ENCODE measurements at regions not wholly inside any gene's neighbourhood (a gene's known extent, or its start where the extent isn't known, plus 50 kb on each side); places are given as distances from the start of the nearest gene placed in this dataset.
"Not testable (repeated sequence)": the region's sequence is repeated elsewhere in the genome, so short reads cannot be mapped to it uniquely, and the experiment has no call there.

DNA sequence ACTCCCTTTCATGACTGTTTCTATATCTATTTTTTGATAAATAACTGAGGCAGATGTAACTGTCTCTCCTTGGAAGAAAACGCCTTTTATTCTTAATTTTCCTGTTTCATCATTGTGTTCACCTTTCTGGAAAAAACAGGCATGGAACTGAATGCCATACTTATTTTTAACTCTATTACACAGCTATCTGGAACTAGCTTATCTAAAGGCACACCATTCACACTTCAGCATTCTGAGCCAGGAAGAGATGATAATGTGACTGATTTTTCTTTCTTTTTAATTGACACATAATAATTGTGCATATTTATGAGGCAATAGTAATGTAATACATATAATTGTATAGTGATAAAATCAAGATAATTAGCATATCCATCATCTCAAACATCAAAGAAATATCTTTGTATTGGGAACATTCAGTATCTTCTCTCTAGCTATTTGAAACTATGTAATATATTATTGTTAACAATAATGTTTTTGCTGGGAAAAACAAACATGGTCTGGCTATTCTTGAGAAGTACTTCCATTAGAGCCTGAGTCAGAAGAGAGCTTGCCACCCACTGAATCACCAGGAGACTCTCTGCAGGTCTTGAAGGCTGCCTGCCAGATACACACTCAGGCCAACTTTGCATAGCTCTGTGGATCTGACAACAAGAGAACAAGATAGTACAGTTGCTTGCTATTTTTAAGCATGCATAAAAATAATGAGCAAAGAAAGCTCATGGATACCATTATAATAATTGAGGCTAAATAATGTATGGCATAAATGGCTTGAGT lies 501.0 kb upstream of the EDIL3 start:
- H3K4me3 ChIP-seq (ENCODE audit: low read depth, low read length), result no peak overlapping the region
- TF ChIP-seq, protein P1, sequence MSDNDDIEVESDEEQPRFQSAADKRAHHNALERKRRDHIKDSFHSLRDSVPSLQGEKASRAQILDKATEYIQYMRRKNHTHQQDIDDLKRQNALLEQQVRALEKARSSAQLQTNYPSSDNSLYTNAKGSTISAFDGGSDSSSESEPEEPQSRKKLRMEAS (IDR thresholded peaks at IDR 0.05; ENCODE audit: low read depth, low read length), result no peak
- TF ChIP-seq POLR2A (IDR thresholded peaks at IDR 0.05; ENCODE audit: extremely low read depth, insufficient read length) (no peak), MYC (IDR thresholded peaks at IDR 0.05; ENCODE audit: low read depth, low read length) (no peak)
- TF ChIP-seq, protein P2, sequence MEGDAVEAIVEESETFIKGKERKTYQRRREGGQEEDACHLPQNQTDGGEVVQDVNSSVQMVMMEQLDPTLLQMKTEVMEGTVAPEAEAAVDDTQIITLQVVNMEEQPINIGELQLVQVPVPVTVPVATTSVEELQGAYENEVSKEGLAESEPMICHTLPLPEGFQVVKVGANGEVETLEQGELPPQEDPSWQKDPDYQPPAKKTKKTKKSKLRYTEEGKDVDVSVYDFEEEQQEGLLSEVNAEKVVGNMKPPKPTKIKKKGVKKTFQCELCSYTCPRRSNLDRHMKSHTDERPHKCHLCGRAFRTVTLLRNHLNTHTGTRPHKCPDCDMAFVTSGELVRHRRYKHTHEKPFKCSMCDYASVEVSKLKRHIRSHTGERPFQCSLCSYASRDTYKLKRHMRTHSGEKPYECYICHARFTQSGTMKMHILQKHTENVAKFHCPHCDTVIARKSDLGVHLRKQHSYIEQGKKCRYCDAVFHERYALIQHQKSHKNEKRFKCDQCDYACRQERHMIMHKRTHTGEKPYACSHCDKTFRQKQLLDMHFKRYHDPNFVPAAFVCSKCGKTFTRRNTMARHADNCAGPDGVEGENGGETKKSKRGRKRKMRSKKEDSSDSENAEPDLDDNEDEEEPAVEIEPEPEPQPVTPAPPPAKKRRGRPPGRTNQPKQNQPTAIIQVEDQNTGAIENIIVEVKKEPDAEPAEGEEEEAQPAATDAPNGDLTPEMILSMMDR (IDR thresholded peaks at IDR 0.05; ENCODE audit: low read depth, low read length), result no peak
- DNase-seq (ENCODE audit: low read depth), result no peak

DNA sequence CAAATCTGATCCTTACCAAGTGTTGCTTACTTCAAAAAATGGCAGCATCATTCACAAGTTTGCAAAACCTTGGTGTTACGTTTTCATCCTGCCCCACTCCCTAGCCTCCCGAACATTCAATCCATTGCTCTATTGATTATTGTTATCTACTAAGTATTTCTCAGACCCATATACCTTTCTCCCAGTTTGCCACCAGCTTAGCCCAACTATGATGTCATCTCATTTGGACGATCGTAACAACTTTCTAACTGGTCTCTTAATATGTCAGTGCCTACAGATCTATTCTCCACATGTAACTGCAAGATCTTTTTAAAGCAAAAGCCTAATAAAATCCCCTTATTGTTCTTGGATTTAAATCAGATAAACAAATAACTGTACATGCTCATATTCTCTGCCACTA lies 497.1 kb upstream of the EDIL3 start:
- no peak for DNase-seq (ENCODE audit: low read depth)
- no peak overlapping the region for H3K4me3 ChIP-seq (ENCODE audit: low read depth, low read length)
- TF ChIP-seq, protein P1 (IDR thresholded peaks at IDR 0.05; ENCODE audit: low read depth, low read length), result no peak
- TF ChIP-seq POLR2A (IDR thresholded peaks at IDR 0.05; ENCODE audit: extremely low read depth, insufficient read length), result no peak
- no peak for TF ChIP-seq MYC (IDR thresholded peaks at IDR 0.05; ENCODE audit: low read depth, low read length)
- TF ChIP-seq, protein P2 (IDR thresholded peaks at IDR 0.05; ENCODE audit: low read depth, low read length), result no peak

DNA sequence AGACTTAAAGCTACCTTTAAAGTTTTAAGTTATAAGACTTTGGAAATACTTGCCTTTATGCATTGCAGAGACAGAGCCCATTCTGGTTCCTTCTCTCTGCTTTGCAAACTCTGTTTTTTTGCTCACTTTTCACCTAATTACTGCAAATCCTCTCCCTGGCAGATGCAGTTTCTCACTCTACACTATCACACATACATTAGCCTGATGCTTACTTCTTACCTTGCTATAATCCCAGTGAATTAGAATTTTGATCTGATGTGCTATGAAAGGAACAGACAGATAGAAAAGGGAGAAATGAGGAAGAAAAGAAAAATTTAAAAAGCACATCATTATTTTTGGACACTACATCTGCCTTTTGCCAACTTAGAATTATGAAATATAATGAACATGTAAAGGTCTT lies 489.5 kb upstream of the EDIL3 start:
- no peak for TF ChIP-seq POLR2A (IDR thresholded peaks at IDR 0.05; ENCODE audit: extremely low read depth, insufficient read length)
- no peak for DNase-seq (ENCODE audit: low read depth)
- H3K4me3 ChIP-seq (ENCODE audit: low read depth, low read length), result no peak overlapping the region

DNA sequence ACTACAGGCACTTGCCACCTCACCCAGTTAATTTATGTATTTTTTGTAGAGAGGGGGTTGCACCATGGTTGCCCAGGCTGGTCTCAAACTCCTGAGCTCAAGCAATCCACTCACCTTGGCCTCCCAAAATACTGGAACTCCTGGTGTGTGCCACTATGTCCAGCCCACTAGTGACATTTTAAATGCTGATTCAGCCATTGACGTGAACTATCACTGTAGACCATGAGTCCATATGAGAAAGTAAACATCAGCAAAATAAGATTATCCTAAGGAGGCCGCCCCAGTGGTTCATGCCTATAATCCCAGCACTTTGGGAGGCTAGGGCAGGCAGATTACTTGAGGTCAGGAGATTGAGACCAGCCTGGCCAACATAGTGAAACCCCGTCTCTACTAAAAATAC lies 488.1 kb upstream of the EDIL3 start:
- TF ChIP-seq, protein P1 (IDR thresholded peaks at IDR 0.05; ENCODE audit: low read depth, low read length), result no peak
- no peak for TF ChIP-seq MYC (IDR thresholded peaks at IDR 0.05; ENCODE audit: low read depth, low read length)
- TF ChIP-seq, protein P2 (IDR thresholded peaks at IDR 0.05; ENCODE audit: low read depth, low read length), result no peak
- TF ChIP-seq POLR2A (IDR thresholded peaks at IDR 0.05; ENCODE audit: extremely low read depth, insufficient read length), result no peak
- H3K4me3 ChIP-seq (ENCODE audit: low read depth, low read length), result no peak overlapping the region
- no peak for DNase-seq (ENCODE audit: low read depth)

DNA sequence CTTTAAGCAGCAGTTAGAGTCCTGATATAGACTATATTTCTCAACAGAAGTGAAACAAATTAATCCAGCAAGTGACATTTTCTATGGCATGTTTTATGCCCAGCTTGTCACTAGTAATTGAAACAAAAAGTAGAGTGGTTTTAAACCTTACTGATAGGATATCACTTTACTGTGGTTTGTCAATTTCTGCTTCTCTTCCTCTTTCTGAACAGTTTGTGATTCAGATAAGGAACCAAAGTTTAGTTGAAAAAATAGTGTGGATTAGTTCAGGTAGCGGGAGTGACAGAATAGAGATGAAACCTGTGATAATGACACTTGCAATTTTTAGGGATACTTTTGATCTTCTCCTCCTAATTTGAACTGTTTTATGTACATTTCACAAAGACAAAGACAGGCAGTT lies 485.7 kb upstream of the EDIL3 start:
- TF ChIP-seq POLR2A (IDR thresholded peaks at IDR 0.05; ENCODE audit: extremely low read depth, insufficient read length) (no peak), MYC (IDR thresholded peaks at IDR 0.05; ENCODE audit: low read depth, low read length) (no peak)
- TF ChIP-seq, protein P2 (IDR thresholded peaks at IDR 0.05; ENCODE audit: low read depth, low read length), result no peak
- TF ChIP-seq, protein P1 (IDR thresholded peaks at IDR 0.05; ENCODE audit: low read depth, low read length), result no peak
- H3K4me3 ChIP-seq (ENCODE audit: low read depth, low read length), result no peak overlapping the region
- DNase-seq (ENCODE audit: low read depth), result peak; percentile 7

DNA sequence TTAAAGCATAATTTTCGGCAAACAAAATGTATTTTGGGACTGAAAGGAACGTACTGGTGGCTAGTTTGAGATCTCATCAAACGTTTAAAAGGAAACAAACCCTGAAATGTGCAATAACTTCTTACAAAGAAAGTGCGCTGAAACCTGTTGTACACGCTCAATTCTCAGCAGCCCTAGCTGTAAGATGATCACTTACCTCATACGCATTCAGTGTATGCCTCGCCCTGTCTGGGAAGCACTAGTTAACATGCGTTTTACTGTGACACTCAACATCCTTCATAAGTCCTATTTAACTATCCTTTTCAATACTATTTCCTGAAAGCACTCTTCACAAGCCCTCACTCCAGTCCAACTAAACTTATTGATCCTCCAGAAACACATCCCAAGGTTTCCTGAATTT lies 485.0 kb upstream of the EDIL3 start:
- H3K4me3 ChIP-seq (ENCODE audit: low read depth, low read length), result no peak overlapping the region
- TF ChIP-seq, protein P2 (IDR thresholded peaks at IDR 0.05; ENCODE audit: low read depth, low read length), result no peak
- TF ChIP-seq POLR2A (IDR thresholded peaks at IDR 0.05; ENCODE audit: extremely low read depth, insufficient read length) (no peak), MYC (IDR thresholded peaks at IDR 0.05; ENCODE audit: low read depth, low read length) (no peak)
- TF ChIP-seq, protein P1 (IDR thresholded peaks at IDR 0.05; ENCODE audit: low read depth, low read length), result no peak
- DNase-seq (ENCODE audit: low read depth), result no peak

DNA sequence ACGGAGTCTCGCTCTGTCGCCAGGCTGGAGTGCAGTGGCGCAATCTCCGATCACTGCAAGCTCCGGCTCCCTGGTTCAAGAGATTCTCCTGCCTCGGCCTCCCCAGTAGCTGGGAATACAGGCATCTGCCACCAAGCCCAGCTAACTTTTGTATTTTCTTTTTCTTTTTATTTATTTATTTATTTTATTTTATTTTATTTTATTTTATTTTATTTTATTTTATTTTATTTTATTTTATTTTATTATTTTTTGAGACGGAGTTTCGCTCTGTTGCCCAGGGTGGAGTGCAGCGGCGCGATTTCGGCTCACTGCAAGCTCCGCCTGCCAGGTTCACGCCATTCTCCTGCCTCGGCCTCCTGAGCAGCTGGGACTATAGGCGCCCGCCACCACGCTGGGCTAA lies 479.3 kb upstream of the EDIL3 start:
- DNase-seq (ENCODE audit: low read depth), result not testable (repeated sequence)

More for the DNA sequence above, 479.3 kb upstream of the EDIL3 start:
- H3K4me3 ChIP-seq (ENCODE audit: low read depth, low read length), result not testable (repeated sequence)
